COLO668 (cell line): ENCODE measurements at regions not wholly inside any gene's neighbourhood (a gene's known extent, or its start where the extent isn't known, plus 50 kb on each side); places are given as distances from the start of the nearest gene placed in this dataset.

ENCODE experiments used
- DNase-seq: peaks from one replicate; lab custom pipeline; 2025; ENCODE audit not compliant: unreplicated experiment; lab: John Stamatoyannopoulos, UW

GRCh38 chr21:18460979-18461378 lies 57.4 kb upstream of the TMPRSS15 start:
- no peak for DNase-seq

- no peak for DNase-seq
These were observed 58.2 kb upstream of the TMPRSS15 start for GRCh38 chr21:18461743-18462142.

DNA sequence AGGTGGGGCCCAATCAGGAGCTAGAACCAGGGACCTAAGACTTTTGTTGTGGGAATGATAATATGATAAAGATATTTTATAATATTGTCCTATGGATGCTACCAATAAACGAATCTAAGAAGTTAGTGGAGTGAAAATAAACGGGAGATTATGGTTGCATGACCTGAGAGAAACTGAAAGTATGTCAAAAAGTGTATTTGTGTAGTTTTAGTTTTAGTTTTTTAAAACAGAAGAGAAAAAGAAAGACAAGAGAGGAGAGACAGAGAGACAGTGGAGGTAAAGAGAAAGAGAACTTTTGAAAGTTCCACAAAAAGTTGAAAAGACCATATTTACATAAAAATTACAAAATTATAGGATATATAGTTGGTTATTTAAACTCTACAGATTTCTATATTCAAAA lies 64.1 kb upstream of the TMPRSS15 start:
- no peak for DNase-seq

GRCh38 chr21:18468790-18469189 lies 65.2 kb upstream of the TMPRSS15 start:
- DNase-seq, result no peak

DNA sequence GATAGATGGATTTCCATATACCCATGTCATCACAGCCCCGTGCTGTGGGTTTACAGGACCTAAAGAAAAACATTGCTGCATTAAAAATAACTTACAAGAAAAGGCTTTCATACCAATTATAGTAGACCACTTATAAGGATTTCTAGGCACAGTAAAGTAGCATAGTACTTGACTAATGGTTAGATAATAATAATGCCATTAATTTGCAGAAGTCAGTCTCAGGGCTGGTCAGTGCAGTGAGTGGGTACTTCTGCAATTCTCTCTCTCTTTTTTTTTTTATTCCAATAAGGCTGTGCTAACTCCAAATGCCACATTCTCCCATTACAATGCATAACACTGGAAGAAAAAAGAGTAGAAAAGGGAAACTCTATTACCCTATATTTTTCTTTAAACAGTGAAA lies 73.1 kb upstream of the TMPRSS15 start:
- DNase-seq, result no peak

DNA sequence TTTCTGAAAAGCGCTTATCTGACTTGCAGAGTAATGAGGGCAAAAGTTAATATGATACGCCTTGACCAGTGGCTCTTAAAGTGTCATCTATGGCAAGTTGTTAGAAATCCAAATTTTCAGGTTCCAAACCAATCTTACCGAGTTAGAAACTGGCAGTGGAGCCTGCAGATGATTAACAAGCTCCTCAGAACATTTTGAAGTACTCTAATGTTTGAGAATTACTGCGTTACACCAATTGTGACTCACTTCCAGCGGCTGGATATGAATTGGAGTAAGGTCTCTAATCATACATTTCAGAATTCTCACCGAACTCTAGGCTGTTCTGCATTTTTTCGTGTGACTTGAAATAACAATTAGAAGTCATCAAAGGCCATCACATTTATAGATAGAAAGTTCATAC lies 73.5 kb upstream of the TMPRSS15 start:
- DNase-seq, result no peak

DNA sequence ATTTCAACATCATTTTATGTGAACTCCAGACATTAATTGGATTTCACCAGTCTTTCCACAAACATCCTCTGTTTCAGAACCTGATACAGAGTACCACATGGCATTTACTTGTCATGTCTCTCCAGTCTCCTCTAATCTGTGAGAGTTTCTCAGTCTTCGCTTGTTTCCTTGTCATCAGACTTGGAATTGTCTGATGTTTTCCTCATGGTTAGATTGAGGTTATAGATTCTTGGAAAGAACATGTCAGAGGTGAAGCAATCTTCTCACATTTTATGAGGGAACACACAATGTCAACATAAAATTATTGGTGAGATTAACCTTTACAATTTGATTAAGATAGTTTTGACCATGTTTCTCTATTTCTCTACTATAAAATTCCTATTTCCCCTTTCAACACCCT lies 74.9 kb upstream of the TMPRSS15 start:
- no peak for DNase-seq

GRCh38 chr21:18488252-18488651 lies 84.7 kb upstream of the TMPRSS15 start:
- no peak for DNase-seq

- no peak for DNase-seq
These were observed 89.8 kb upstream of the TMPRSS15 start for GRCh38 chr21:18493422-18493821.

GRCh38 chr21:18495523-18495922 lies 91.9 kb upstream of the TMPRSS15 start:
- no peak for DNase-seq

- DNase-seq, result no peak
These were observed 94.8 kb upstream of the TMPRSS15 start for GRCh38 chr21:18498431-18498830.

DNA sequence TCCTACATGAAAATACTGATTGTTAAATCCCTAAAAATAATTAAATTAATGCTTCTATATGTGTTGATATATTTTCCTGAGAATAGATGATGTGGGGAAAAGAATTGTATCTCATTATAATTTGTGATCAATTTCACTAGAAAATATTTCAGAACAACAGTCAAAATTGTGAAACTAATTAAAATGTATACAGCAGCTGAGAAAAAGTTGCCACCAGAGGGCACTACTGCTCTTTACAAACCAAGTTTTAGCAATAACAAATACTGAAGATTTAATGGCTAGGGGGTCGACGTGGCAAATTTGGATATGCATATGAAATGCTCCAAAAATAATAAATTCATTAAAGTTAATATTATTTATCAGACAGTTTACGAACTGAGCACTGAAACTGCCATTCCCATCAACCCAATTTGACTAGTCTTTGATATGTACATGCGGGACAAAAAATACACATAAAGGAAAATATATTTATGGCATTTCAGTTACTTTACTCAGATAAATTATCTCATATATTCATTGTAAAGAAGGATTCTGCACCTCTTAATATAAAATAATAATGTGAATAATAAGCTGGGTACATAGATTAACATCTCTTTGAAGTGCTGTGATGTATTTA lies 96.3 kb upstream of the TMPRSS15 start:
- DNase-seq, result peak; percentile 25

GRCh38 chr21:18518054-18518481 lies 114.5 kb upstream of the TMPRSS15 start:
- DNase-seq, result no peak

DNA sequence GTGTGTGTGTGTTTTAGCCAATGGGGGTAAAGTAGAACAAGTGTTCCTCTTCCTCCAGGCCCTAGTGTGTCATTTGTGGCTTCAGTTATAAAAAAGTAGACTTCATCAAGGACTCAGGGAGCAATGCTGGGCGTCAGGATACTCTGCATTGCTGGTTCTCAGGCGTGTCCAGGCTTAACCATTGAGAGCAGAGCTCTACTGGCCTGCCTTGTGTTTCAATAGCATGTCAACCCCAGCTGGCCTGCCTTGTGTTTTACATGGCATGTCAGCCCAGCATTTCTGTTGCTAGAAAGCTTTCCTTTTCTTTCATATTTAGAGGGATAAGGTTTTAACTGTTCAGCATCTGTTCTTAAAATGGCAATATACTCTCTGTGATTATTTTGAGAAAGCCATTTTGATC lies 117.6 kb upstream of the TMPRSS15 start:
- no peak for DNase-seq

DNA sequence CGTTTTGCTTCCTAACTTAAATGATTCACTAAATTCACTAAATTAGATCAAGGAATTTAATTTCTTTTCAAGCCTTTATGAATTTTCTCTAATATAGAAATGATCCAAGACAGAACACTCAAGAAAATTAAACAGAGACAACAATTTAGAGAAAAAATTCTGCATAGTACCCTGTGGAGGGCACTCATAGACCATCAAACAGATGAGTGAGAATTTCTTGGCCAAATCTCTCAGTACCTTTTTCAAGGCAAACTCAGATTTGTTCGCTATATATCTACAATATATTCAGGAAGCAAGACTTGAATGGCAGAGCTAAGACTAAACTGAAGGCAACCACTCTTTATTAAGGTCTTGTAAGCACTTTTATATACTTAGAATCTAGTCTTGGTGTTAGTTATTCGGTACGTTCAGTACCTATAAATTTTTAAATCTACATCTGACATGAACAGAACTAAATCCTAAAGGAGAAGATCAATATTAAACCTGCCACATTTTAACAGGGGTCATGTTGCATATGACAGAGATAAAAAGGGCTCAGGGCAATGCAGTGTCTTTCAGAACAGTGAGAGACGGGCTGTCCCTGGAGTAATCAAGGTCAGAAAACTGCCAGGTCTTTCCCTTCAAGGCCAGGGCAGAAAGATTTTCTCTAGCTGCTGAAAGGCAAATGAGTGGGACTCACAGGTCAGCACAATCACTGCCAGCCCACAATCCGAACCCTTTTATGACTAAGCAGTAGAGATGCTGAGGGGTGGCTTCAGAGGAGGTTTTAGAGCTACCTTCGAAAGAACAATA lies 118.8 kb upstream of the TMPRSS15 start:
- DNase-seq, result no peak

- no peak for DNase-seq
These were observed 120.7 kb upstream of the TMPRSS15 start for GRCh38 chr21:18524097-18524880.

DNA sequence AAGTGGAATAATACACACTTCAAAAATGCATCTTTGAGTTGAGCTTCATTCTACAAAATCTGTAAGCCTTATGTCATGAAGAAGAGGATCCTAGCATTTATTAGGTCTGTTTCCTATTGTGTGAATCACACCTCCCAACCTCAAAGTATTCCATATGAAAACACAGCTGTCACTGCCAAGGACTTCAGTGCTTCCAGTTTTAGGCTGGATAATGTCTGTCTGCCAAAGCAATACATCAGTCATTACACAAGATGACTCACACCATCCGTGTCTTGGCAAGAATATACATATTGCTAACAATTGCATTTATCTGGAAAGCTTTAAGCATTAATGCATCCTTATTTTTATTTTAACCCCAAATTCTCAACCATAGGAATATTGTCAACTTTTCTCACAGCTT lies 125.7 kb upstream of the TMPRSS15 start:
- no peak for DNase-seq

- DNase-seq, result no peak
These were observed 138.5 kb upstream of the TMPRSS15 start for GRCh38 chr21:18542081-18542480.

- no peak for DNase-seq
These were observed 142.3 kb upstream of the TMPRSS15 start for GRCh38 chr21:18545908-18546307.

- DNase-seq, result no peak
These were observed 143.8 kb upstream of the TMPRSS15 start for GRCh38 chr21:18547347-18547746.

GRCh38 chr21:18548249-18548648 lies 144.7 kb upstream of the TMPRSS15 start:
- DNase-seq, result no peak
